Gastrocnemius medialis (tissue), 4 donors: ENCODE measurements at regions not wholly inside any gene's neighbourhood (a gene's known extent, or its start where the extent isn't known, plus 50 kb on each side); places are given as distances from the start of the nearest gene placed in this dataset.

Experiments used
- ATAC-seq, 2 donors: fragments of 150-250 bp; one replicate each; pipeline ENCODE4 v1.9.1; 2016
- DNase-seq, 2 donors: peaks; one replicate each; pipeline ENCODE4 v3.0.0-alpha.2; 2019
- H3K27ac ChIP-seq, 4 donors: fragments of 200-600 bp; sonication (generic); 1 replicate in 1 of 4; 2 replicates in 3 of 4; pipeline ENCODE4 v1.5.1; 2016 to 2018; ENCODE audit warnings: mild to moderate bottlenecking in 2 of 4, moderate library complexity in 1 of 4
- H3K27me3 ChIP-seq, 3 donors: fragments of 200-600 bp; sonication (generic) in 2 of 3; 1 replicate in 1 of 3; 2 replicates in 2 of 3; pipeline versions ENCODE4 v1.5.1 to v1.6.0; 2016 to 2019; ENCODE audit warnings: mild to moderate bottlenecking in 1 of 3, moderate library complexity in 1 of 3
- H3K36me3 ChIP-seq, 2 donors: fragments of 200-600 bp; sonication (generic) in 1 of 2; one replicate each; pipeline ENCODE4 v1.5.1; 2017 to 2018
- H3K4me1 ChIP-seq, 2 donors: fragments of 200-600 bp; sonication (generic) in 1 of 2; one replicate each; pipeline ENCODE4 v1.5.1; 2016 to 2017; ENCODE audit warnings: mild to moderate bottlenecking in 2 of 2
- H3K4me3 ChIP-seq, 4 donors: fragments of 200-600 bp; sonication (generic) in 3 of 4; 1 replicate in 1 of 4; 2 replicates in 3 of 4; pipeline ENCODE4 v1.5.1; 2016 to 2019; ENCODE audit warnings: mild to moderate bottlenecking in 2 of 4
- H3K9me3 ChIP-seq, 3 donors: fragments of 200-600 bp; sonication (generic) in 2 of 3; 1 replicate in 1 of 3; 2 replicates in 2 of 3; pipeline ENCODE4 v1.5.1; 2016 to 2019
- POLR2A ChIP-seq, 2 donors: fragments of 450-650 bp; IDR thresholded peaks; one replicate each; pipeline ENCODE4 v1.6.1; 2017; ENCODE audit warnings: antibody characterized with exemption in 2 of 2, mild to moderate bottlenecking in 2 of 2, moderate library complexity in 2 of 2
- in situ Hi-C, 4 donors: fragments of 200-750 bp; cut with MboI; loops; one replicate each; pipeline versions ENCODE4 v1.15.0 to v1.8.0; 2017; ENCODE audit warnings: low sequenced_read_pairs in 4 of 4
- intact Hi-C: fragments of 100-400 bp; cut with DNase I; formaldehyde crosslinking; loops from one replicate; pipeline ENCODE4 v1.15.1; 2023; ENCODE audit warnings: low total_unique reads
- TF ChIP-seq, protein P1 (sequence below), 5 experiments: fragments of 450-650 bp in 3 of 5; fragments of 200-600 bp in 2 of 5; sonication (generic) in 2 of 5; IDR thresholded peaks in 4 of 5; conservative IDR thresholded peaks in 1 of 5; 1 replicate in 4 of 5; 2 replicates in 1 of 5; pipeline ENCODE4 v1.5.1; 2016 to 2019; ENCODE audit warnings: antibody characterized with exemption in 5 of 5, mild to moderate bottlenecking in 3 of 5, moderate library complexity in 3 of 5

DNA sequence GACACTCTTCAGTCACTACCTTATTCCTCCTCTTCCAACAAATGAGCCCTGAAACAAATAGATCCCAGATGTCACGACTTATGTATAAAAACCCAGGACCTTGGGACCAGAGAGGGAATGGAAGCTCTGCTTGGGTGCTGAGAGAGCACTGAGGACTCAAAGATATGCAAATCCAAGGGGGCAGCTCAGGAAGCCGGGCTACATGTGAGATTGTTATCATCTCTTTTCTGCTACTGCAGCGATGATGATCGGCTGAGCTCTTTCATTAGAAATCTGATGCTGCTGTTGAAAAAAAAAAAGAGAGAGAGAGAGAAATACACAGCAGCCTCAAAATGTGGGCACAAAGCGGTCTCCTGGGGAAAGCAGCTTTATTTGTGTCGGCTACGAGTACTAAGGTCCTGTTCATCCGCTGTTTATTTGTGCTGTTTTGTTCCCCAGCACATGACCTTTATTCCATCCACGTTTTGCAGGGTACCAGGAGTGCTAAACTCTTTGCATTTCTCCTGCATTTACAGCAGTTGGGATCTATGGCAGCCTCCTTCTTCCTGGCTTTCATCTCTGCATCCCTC is 120.2 kb downstream of the TRIM29 start:
- DNase-seq (no peak), ATAC-seq (no peak)
- H3K4me1 ChIP-seq: no peaks in the 10 kb centered on the region
- no peaks in the 10 kb centered on the region for H3K36me3 ChIP-seq
- H3K9me3 ChIP-seq: no peaks in the 10 kb centered on the region
- H3K27ac ChIP-seq: no peak overlapping the region
- H3K4me3 ChIP-seq: no peak overlapping the region
- in situ Hi-C loops (no loop called here), intact Hi-C loops (no loop called here)
- peaks cover 4 to 32% (median 25%) of the 10 kb centered on the region in 3 donors for H3K27me3 ChIP-seq
- no peak for TF ChIP-seq POLR2A (IDR thresholded peaks at IDR 0.05)
- TF ChIP-seq, protein P1, sequence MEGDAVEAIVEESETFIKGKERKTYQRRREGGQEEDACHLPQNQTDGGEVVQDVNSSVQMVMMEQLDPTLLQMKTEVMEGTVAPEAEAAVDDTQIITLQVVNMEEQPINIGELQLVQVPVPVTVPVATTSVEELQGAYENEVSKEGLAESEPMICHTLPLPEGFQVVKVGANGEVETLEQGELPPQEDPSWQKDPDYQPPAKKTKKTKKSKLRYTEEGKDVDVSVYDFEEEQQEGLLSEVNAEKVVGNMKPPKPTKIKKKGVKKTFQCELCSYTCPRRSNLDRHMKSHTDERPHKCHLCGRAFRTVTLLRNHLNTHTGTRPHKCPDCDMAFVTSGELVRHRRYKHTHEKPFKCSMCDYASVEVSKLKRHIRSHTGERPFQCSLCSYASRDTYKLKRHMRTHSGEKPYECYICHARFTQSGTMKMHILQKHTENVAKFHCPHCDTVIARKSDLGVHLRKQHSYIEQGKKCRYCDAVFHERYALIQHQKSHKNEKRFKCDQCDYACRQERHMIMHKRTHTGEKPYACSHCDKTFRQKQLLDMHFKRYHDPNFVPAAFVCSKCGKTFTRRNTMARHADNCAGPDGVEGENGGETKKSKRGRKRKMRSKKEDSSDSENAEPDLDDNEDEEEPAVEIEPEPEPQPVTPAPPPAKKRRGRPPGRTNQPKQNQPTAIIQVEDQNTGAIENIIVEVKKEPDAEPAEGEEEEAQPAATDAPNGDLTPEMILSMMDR (IDR thresholded peaks at IDR 0.05 in 4 of 5, conservative IDR thresholded peaks at IDR 0.05 in 1 of 5): no peak

DNA sequence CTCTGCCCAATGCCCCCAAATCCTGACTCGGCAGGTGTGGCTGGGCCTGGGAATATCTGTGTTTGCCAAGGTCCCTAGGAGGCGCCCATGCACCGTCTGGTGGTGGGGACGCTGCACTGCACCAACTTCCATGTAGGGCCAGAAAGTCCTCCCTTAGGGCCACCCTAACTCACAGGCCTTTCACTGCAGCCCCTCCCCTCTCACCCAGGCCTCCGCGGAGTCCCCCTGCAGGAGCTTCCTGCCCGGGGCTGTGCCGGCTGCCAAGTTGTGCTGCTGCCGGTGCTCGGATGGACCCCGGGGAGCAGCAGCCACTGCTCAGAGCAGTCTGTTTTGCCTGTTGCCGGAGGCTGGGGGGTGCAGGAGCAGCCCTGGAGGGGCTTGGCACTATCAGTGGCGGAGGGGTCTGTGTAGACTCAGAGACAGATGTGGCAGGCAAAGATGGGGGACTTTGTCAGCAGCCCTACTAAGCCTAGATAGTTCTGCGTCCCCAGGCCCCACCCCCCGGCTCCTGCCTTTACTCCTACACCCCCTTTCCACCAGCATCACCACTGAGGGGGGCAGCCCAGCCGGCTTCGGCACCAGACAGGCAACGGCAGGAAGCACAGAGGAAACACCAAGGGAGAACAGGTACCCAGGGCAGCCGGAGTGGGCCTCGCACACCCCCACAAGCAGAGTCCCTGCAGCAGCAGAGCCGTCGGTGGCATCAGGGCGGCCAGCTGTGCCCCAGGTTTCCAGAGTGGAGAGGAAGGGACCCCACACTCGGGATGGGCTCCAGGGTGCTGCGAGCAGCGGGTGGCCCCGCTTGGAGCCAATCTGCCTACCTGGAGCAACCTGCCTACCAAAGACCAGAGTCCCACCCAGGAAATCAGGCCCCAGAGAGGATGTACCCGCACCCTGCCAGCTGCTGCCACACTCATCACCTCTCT is 124.3 kb downstream of the TRIM29 start:
- TF ChIP-seq, protein P1 (IDR thresholded peaks at IDR 0.05 in 4 of 5, conservative IDR thresholded peaks at IDR 0.05 in 1 of 5): peak; percentile 12 to 54 (median 49)
- no peak for TF ChIP-seq POLR2A (IDR thresholded peaks at IDR 0.05)
- Histone ChIP-seq H3K9me3 (no peaks in the 10 kb centered on the region), H3K4me1 (no peaks in the 10 kb centered on the region), H3K27me3 (peaks cover 4 to 25% (median 22%) of the 10 kb centered on the region in 3 donors), H3K36me3 (no peaks in the 10 kb centered on the region), H3K27ac (no peak overlapping the region), H3K4me3 (no peak overlapping the region)
- DNase-seq: no peak
- no peak for ATAC-seq
- in situ Hi-C loops: no loop called here
- intact Hi-C loops: loop anchor here (2.0 kb wide), 1 partner anchor 347 kb away; no protein-coding TSS in a partner anchor

DNA sequence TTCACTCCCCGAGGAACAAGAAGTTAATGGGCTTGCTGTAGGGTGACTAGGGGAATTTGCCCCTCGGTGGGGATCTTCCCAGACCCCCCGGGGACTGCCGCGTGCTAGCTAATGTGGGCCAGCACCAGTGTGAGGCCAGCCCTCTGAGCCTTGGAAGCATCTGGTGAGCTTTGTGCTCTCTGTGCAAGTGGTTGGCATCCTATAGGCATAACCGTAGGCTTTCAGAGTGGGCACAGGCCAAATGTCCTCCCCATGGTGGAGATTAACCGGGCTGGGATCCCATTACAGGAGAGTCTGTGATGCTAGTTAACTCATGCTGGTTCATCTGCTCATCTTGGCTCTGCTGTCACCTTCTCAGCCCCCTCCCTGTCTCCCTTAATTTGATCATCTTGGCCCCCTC is 125.7 kb downstream of the TRIM29 start:
- Histone ChIP-seq H3K9me3 (no peaks in the 10 kb centered on the region), H3K4me3 (no peak overlapping the region), H3K27ac (no peak overlapping the region), H3K27me3 (peaks cover 4 to 25% (median 14%) of the 10 kb centered on the region in 3 donors), H3K4me1 (no peaks in the 10 kb centered on the region), H3K36me3 (no peaks in the 10 kb centered on the region)
- DNase-seq: no peak
- TF ChIP-seq, protein P1 (IDR thresholded peaks at IDR 0.05 in 4 of 5, conservative IDR thresholded peaks at IDR 0.05 in 1 of 5): no peak
- no peak for TF ChIP-seq POLR2A (IDR thresholded peaks at IDR 0.05)
- intact Hi-C loops: loop anchor here (2.0 kb wide), 1 partner anchor 345 kb away; no protein-coding TSS in a partner anchor
- in situ Hi-C loops: no loop called here
- no peak for ATAC-seq

DNA sequence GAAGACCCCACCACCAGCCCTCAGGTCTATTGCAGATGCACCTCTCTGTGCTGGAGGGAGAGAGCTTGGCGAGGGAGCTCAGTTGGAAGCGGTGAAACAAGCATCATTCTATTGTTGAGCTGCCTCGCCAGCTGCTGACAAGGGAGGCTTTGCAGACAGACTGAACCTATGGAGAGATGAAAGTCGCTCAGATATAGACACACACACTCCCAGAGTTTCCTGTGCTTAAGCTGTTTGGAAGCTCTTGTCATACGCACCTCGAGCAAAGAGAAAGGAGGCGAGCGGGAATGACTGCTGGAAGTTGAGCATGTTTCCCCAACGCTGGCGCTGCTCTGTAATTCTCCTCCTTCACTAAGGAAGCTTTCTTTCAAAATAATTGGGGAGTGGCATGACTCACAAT is 126.1 kb downstream of the TRIM29 start:
- ATAC-seq: no peak
- Histone ChIP-seq H3K27ac (no peak overlapping the region), H3K4me1 (no peaks in the 10 kb centered on the region), H3K4me3 (no peak overlapping the region), H3K9me3 (no peaks in the 10 kb centered on the region), H3K36me3 (no peaks in the 10 kb centered on the region), H3K27me3 (peaks cover 4 to 22% (median 14%) of the 10 kb centered on the region in 3 donors)
- in situ Hi-C loops (no loop called here), intact Hi-C loops (loop anchor here (2.0 kb wide), 1 partner anchor 345 kb away; no protein-coding TSS in a partner anchor)
- no peak for DNase-seq
- TF ChIP-seq, protein P1 (IDR thresholded peaks at IDR 0.05 in 4 of 5, conservative IDR thresholded peaks at IDR 0.05 in 1 of 5): no peak
- no peak for TF ChIP-seq POLR2A (IDR thresholded peaks at IDR 0.05)
